GM18505 (cell line): ENCODE measurements at regions not wholly inside any gene's neighbourhood (a gene's known extent, or its start where the extent isn't known, plus 50 kb on each side); places are given as distances from the start of the nearest gene placed in this dataset.

Source experiments
- ATAC-seq: cut with Tn5 transposase; IDR thresholded peaks from one replicate; pipeline ENCODE4 v1.9.1; 2021; ENCODE audit not compliant: unreplicated experiment
- POLR2A ChIP-seq: IDR thresholded peaks from 4 replicates; pipeline ENCODE4 v1.6.1; 2011; ENCODE audit warnings: borderline replicate concordance; ENCODE audit not compliant: insufficient read depth, insufficient read length; ENCODE audit errors: extremely low read depth

- no peak for TF ChIP-seq POLR2A
- no peak for ATAC-seq
These were observed 96.5 kb upstream of the ERCC6L2 start for GRCh38 chr9:95778957-95779356.

GRCh38 chr9:95777136-95777535 is 98.4 kb upstream of the ERCC6L2 start:
- TF ChIP-seq POLR2A = no peak

GRCh38 chr9:95776176-95776575 is 99.3 kb upstream of the ERCC6L2 start:
- ATAC-seq = no peak
- TF ChIP-seq POLR2A = no peak

More at GRCh38 chr9:95777136-95777535, 98.4 kb upstream of the ERCC6L2 start:
- ATAC-seq = no peak

- ATAC-seq = no peak
- TF ChIP-seq POLR2A = no peak
These were observed 100.3 kb upstream of the ERCC6L2 start for GRCh38 chr9:95775191-95775590.

GRCh38 chr9:95773053-95773418 is 102.5 kb upstream of the ERCC6L2 start:
- TF ChIP-seq POLR2A = no peak
- no peak for ATAC-seq

- TF ChIP-seq POLR2A = no peak
- no peak for ATAC-seq
These were observed 103.0 kb upstream of the ERCC6L2 start for GRCh38 chr9:95772320-95773052.

- no peak for TF ChIP-seq POLR2A
- no peak for ATAC-seq
These were observed 103.8 kb upstream of the ERCC6L2 start for GRCh38 chr9:95771556-95772246.

- TF ChIP-seq POLR2A = no peak
- ATAC-seq = no peak
These were observed 104.8 kb upstream of the ERCC6L2 start for GRCh38 chr9:95770653-95771131.

GRCh38 chr9:95769909-95770433 is 105.5 kb upstream of the ERCC6L2 start:
- ATAC-seq = no peak
- no peak for TF ChIP-seq POLR2A

GRCh38 chr9:95769473-95769872 is 106.0 kb upstream of the ERCC6L2 start:
- no peak for ATAC-seq
- no peak for TF ChIP-seq POLR2A

GRCh38 chr9:95766906-95767305 is 108.6 kb upstream of the ERCC6L2 start:
- no peak for ATAC-seq
- no peak for TF ChIP-seq POLR2A

- no peak for TF ChIP-seq POLR2A
- no peak for ATAC-seq
These were observed 110.8 kb upstream of the ERCC6L2 start for GRCh38 chr9:95764533-95765319.

GRCh38 chr9:95763983-95764382 is 111.5 kb upstream of the ERCC6L2 start:
- no peak for ATAC-seq

GRCh38 chr9:95763006-95763405 is 112.5 kb upstream of the ERCC6L2 start:
- no peak for ATAC-seq
- no peak for TF ChIP-seq POLR2A

More at GRCh38 chr9:95763983-95764382, 111.5 kb upstream of the ERCC6L2 start:
- no peak for TF ChIP-seq POLR2A

- no peak for ATAC-seq
- TF ChIP-seq POLR2A = no peak
These were observed 113.2 kb upstream of the ERCC6L2 start for GRCh38 chr9:95762322-95762721.
